HepG2 (cell line): ENCODE measurements at regions not wholly inside any gene's neighbourhood (a gene's known extent, or its start where the extent isn't known, plus 50 kb on each side); places are given as distances from the start of the nearest gene placed in this dataset.

ENCODE experiments used
- ATAC-seq: fragments of 200-7000 bp; cut with Tn5 transposase; 3 replicates; pipeline ENCODE4 v1.9.1; 2020; ENCODE audit warnings: mild to moderate bottlenecking, moderate library complexity
- BruUV-seq: library from RNA; stranded (reverse); fragments of 400-500 nt; replicated peaks from 2 replicates; lab custom pipeline; 2021; lab: Mats Ljungman, UMichigan
- CTCF ChIA-PET: fragments of 300-600 bp; formaldehyde crosslinking; extraction: SDS; loops from one replicate; lab custom pipeline; 2021; ENCODE audit warnings: low total read pairs, inconsistent platforms, low intra/inter-chr PET ratio; lab: Yijun Ruan, JAX
- POLR2A ChIA-PET: fragments of 350-600 bp; sonication (Branson Sonifier 250); formaldehyde crosslinking; loops from one replicate; lab custom pipeline; 2020; ENCODE audit warnings: antibody characterized with exemption, inconsistent platforms; lab: Yijun Ruan, JAX
- DNase-seq: peaks from one replicate; pipeline ENCODE4 v3.0.0-alpha.2; 2015; ENCODE audit warnings: low spot score
- FAIRE-seq: peaks from 3 replicates; lab custom pipeline; 2011; peaks lifted over from hg19 to GRCh38; lab: Jason Lieb, UNC
- H2AFZ ChIP-seq: one replicate; pipeline ENCODE4 v1.6.1; 2011; ENCODE audit warnings: low read length, inconsistent platforms
- H3K27ac ChIP-seq: fragments of 300-600 bp; 3 replicates; pipeline ENCODE4 v1.8.0; 2011; ENCODE audit warnings: mixed run types, mild to moderate bottlenecking, mixed read lengths, low read length, inconsistent platforms; ENCODE audit not compliant: insufficient read depth; ENCODE audit errors: extremely low read length
- H3K27me3 ChIP-seq, 2 experiments: fragments of 200-600 bp in 1 of 2; 2 replicates in 1 of 2; 3 replicates in 1 of 2; pipeline versions ENCODE4 v1.6.0 to v1.8.0; 2011; ENCODE audit warnings: low read length in 2 of 2, mild to moderate bottlenecking in 2 of 2, moderate library complexity in 2 of 2, inconsistent platforms in 1 of 2; ENCODE audit not compliant: insufficient read depth in 2 of 2, control insufficient read depth in 1 of 2
- H3K36me3 ChIP-seq, 2 experiments: fragments of 200-600 bp in 1 of 2; replicated peaks in 1 of 2; 2 replicates in 1 of 2; 3 replicates in 1 of 2; pipeline versions ENCODE4 v1.5.1 to v1.8.0; 2011; ENCODE audit warnings: low read length in 2 of 2, inconsistent platforms in 1 of 2; ENCODE audit not compliant: insufficient read depth in 2 of 2, control insufficient read depth in 1 of 2
- H3K4me1 ChIP-seq: 2 replicates; pipeline ENCODE4 v1.5.1; 2012; ENCODE audit warnings: low read length, inconsistent platforms; ENCODE audit not compliant: insufficient read depth
- H3K4me2 ChIP-seq: 2 replicates; pipeline ENCODE4 v1.6.0; 2011; ENCODE audit warnings: low read depth, low read length, inconsistent platforms
- H3K4me3 ChIP-seq, 3 experiments: fragments of 200-600 bp in 1 of 3; sonication (generic), shearing (Covaris generic) in 1 of 3; replicated peaks in 1 of 3; 2 replicates each; pipeline ENCODE4 v1.5.1; 2011 to 2016; ENCODE audit warnings: low read length in 3 of 3, inconsistent platforms in 2 of 3, low read depth in 2 of 3, mild to moderate bottlenecking in 2 of 3, control low read depth in 1 of 3, mixed read lengths in 1 of 3; ENCODE audit not compliant: insufficient read depth in 1 of 3
- H3K79me2 ChIP-seq: one replicate; pipeline ENCODE4 v1.6.1; 2011; ENCODE audit warnings: low read length, inconsistent platforms; ENCODE audit not compliant: insufficient read depth
- H3K9ac ChIP-seq: 2 replicates; pipeline ENCODE4 v1.6.0; 2011; ENCODE audit warnings: mild to moderate bottlenecking, low read depth, low read length, inconsistent platforms; ENCODE audit not compliant: insufficient read depth
- H3K9me3 ChIP-seq: 2 replicates; pipeline ENCODE4 v1.5.1; 2012; ENCODE audit warnings: mild to moderate bottlenecking, low read length
- H4K20me1 ChIP-seq: 2 replicates; pipeline ENCODE4 v1.6.0; 2011; ENCODE audit warnings: inconsistent platforms, mild to moderate bottlenecking, low read length, moderate library complexity; ENCODE audit not compliant: insufficient read depth
- BCL6 ChIP-seq: IDR thresholded peaks from 2 replicates; pipeline ENCODE4 v1.6.1; 2016; ENCODE audit warnings: missing genetic modification reagents, missing compliant biosample characterization
- CREB3 ChIP-seq: sonication (generic); formaldehyde crosslinking; IDR thresholded peaks from 2 replicates; pipeline ENCODE4 v1.5.0; 2020; ENCODE audit warnings: missing genetic modification reagents
- DNMT1 ChIP-seq: sonication (generic); formaldehyde crosslinking; IDR thresholded peaks from 2 replicates; pipeline ENCODE4 v1.5.1; 2020; ENCODE audit warnings: mild to moderate bottlenecking, missing genetic modification reagents
- ESRRA ChIP-seq: sonication (generic); formaldehyde crosslinking; IDR thresholded peaks from 2 replicates; pipeline ENCODE4 v1.5.1; 2020; ENCODE audit warnings: mild to moderate bottlenecking, low read depth, missing genetic modification reagents
- FOSL1 ChIP-seq: sonication (generic); formaldehyde crosslinking; IDR thresholded peaks from 2 replicates; pipeline ENCODE4 v1.9.0; 2021; ENCODE audit warnings: missing genetic modification reagents, borderline replicate concordance
- IKZF5 ChIP-seq: IDR thresholded peaks from 2 replicates; pipeline ENCODE4 v1.6.1; 2018; ENCODE audit warnings: missing genetic modification reagents, mild to moderate bottlenecking, missing compliant biosample characterization
- MTERF4 ChIP-seq: sonication (generic); formaldehyde crosslinking; IDR thresholded peaks from 2 replicates; pipeline ENCODE4 v1.8.0; 2023; ENCODE audit warnings: mild to moderate bottlenecking, missing genetic modification reagents
- NFE2L1 ChIP-seq: sonication (generic); formaldehyde crosslinking; IDR thresholded peaks from 2 replicates; pipeline ENCODE4 v1.4.0; 2020; ENCODE audit warnings: missing genetic modification reagents, mild to moderate bottlenecking, borderline replicate concordance
- NFYB ChIP-seq: sonication (generic); formaldehyde crosslinking; IDR thresholded peaks from 2 replicates; pipeline ENCODE4 v1.4.0; 2020; ENCODE audit warnings: missing genetic modification reagents
- SAP130 ChIP-seq: IDR thresholded peaks from 2 replicates; pipeline ENCODE4 v1.6.1; 2016; ENCODE audit warnings: low read depth
- TCF7L2 ChIP-seq: IDR thresholded peaks from 2 replicates; pipeline ENCODE4 v1.6.1; 2011; ENCODE audit warnings: mild to moderate bottlenecking, low read depth, low read length, moderate library complexity
- ZBTB7A ChIP-seq: sonication (generic); formaldehyde crosslinking; IDR thresholded peaks from 2 replicates; pipeline ENCODE4 v1.8.0; 2022; ENCODE audit warnings: mild to moderate bottlenecking, missing genetic modification reagents
- ZNF138 ChIP-seq: sonication (generic); formaldehyde crosslinking; IDR thresholded peaks from 2 replicates; pipeline ENCODE4 v1.5.0; 2020; ENCODE audit warnings: mild to moderate bottlenecking, low read depth, missing genetic modification reagents
- ZNF180 ChIP-seq: sonication (generic); formaldehyde crosslinking; IDR thresholded peaks from 2 replicates; pipeline ENCODE4 v1.4.0; 2020; ENCODE audit warnings: low read depth, missing genetic modification reagents, borderline replicate concordance
- ZNF331 ChIP-seq: sonication (generic); formaldehyde crosslinking; IDR thresholded peaks from 2 replicates; pipeline ENCODE4 v1.4.0; 2020; ENCODE audit warnings: missing genetic modification reagents
- ZNF362 ChIP-seq: sonication (generic); formaldehyde crosslinking; IDR thresholded peaks from 2 replicates; pipeline ENCODE4 v1.4.0; 2020; ENCODE audit warnings: missing genetic modification reagents, mild to moderate bottlenecking, borderline replicate concordance
- ZNF558 ChIP-seq: sonication (generic); formaldehyde crosslinking; IDR thresholded peaks from 2 replicates; pipeline ENCODE4 v1.9.0; 2022; ENCODE audit warnings: mild to moderate bottlenecking, missing genetic modification reagents, borderline replicate concordance
- ZNF570 ChIP-seq: sonication (generic); formaldehyde crosslinking; IDR thresholded peaks from 2 replicates; pipeline ENCODE4 v1.4.0; 2020; ENCODE audit warnings: mild to moderate bottlenecking, missing genetic modification reagents, borderline replicate concordance
- ZSCAN22 ChIP-seq: sonication (generic); formaldehyde crosslinking; IDR thresholded peaks from 2 replicates; pipeline ENCODE4 v1.4.0; 2020; ENCODE audit warnings: mild to moderate bottlenecking, missing genetic modification reagents
- ZSCAN30 ChIP-seq: sonication (generic); formaldehyde crosslinking; IDR thresholded peaks from 2 replicates; pipeline ENCODE4 v1.5.0; 2020; ENCODE audit warnings: mild to moderate bottlenecking, missing genetic modification reagents
- WGBS: methylation state at CpG from one replicate; pipeline ENCODE4 v1.1.6; 2017; ENCODE audit warnings: low lambda C conversion rate; 5-methylcytosine and 5-hydroxymethylcytosine counted together
- in situ Hi-C: cut with HindIII; loops from 2 replicates; pipeline ENCODE4 v1.10.0; 2017; ENCODE audit warnings: low pct_unique_long_range_greater_than_20kb; ENCODE audit not compliant: extremely low pct_ligation_motif_present
- intact Hi-C: fragments of 100-400 bp; cut with micrococcal nuclease; formaldehyde crosslinking; loops from one replicate; pipeline ENCODE4 v1.10.0; 2022; ENCODE audit not compliant: unreplicated experiment

- Histone ChIP-seq H3K4me1 (no peaks in the 10 kb centered on the region), H3K4me3 (no peak overlapping the region), H3K27me3 (no peaks in the 10 kb centered on the region; a peak in 2 of 5 replicates), H3K9ac (no peak overlapping the region), H3K27ac (no peak overlapping the region), H4K20me1 (no peaks in the 10 kb centered on the region), H3K36me3 (no peaks in the 10 kb centered on the region), H3K9me3 (0 out of 2 replicates have a peak, but pooled peaks cover 5% of the 10 kb centered on the region), H3K79me2 (no peaks in the 10 kb centered on the region), H3K4me2 (no peak overlapping the region), H2AFZ (no peak overlapping the region)
- no peak for TF ChIP-seq IKZF5 (CRISPR knock-in tag)
- TF ChIP-seq SAP130 (CRISPR knock-in tag): no peak
- no peak for TF ChIP-seq ZSCAN30 (CRISPR knock-in tag)
- no peak for TF ChIP-seq ZNF180 (CRISPR knock-in tag)
- TF ChIP-seq NFE2L1 (CRISPR knock-in tag): no peak
- TF ChIP-seq NFYB: no peak
- TF ChIP-seq ZNF138: no peak
- no peak for TF ChIP-seq TCF7L2
- no peak for TF ChIP-seq CREB3 (CRISPR knock-in tag)
- TF ChIP-seq ZNF331 (CRISPR knock-in tag): no peak
- TF ChIP-seq ZSCAN22 (CRISPR knock-in tag): no peak
- TF ChIP-seq ZNF570 (CRISPR knock-in tag): no peak
- no peak for TF ChIP-seq ZNF558
- no peak for TF ChIP-seq ZNF362 (CRISPR knock-in tag)
- TF ChIP-seq DNMT1 (CRISPR knock-in tag): no peak
- TF ChIP-seq ESRRA (CRISPR knock-in tag): no peak
- TF ChIP-seq BCL6 (CRISPR knock-in tag): no peak
- TF ChIP-seq MTERF4 (CRISPR knock-in tag): no peak
- no peak for TF ChIP-seq FOSL1 (CRISPR knock-in tag)
- no peak for TF ChIP-seq ZBTB7A (CRISPR knock-in tag)
- in situ Hi-C loops (no loop called here), intact Hi-C loops (no loop called here)
- POLR2A ChIA-PET: no interaction called here
- no peak for DNase-seq
- 0% methylated on average over 2 of the region's 2 CpGs for WGBS
- FAIRE-seq: no peak
- BruUV-seq: no TSS peak
- CTCF ChIA-PET: no interaction called here
- no peak for ATAC-seq
These were observed 60.2 kb upstream of the ATP5MC3 start for GRCh38 chr2:175241691-175242090.
